KMS-11 (cell line): ENCODE measurements at regions not wholly inside any gene's neighbourhood (a gene's known extent, or its start where the extent isn't known, plus 50 kb on each side); places are given as distances from the start of the nearest gene placed in this dataset.

Experiments used
- H2AFZ ChIP-seq: fragments of 200-600 bp; sonication (generic); 2 replicates; pipeline ENCODE4 v1.6.1; 2016; ENCODE audit warnings: antibody characterized with exemption, mixed run types, low read depth
- H3K27ac ChIP-seq: fragments of 200-600 bp; sonication (generic); 2 replicates; pipeline ENCODE4 v1.6.1; 2016; ENCODE audit warnings: mild to moderate bottlenecking, mixed run types
- H3K27me3 ChIP-seq: fragments of 200-600 bp; sonication (generic); 2 replicates; pipeline ENCODE4 v1.6.1; 2017; ENCODE audit warnings: mild to moderate bottlenecking, low read depth, mixed run types, moderate library complexity; ENCODE audit not compliant: insufficient read depth
- H3K36me3 ChIP-seq: fragments of 200-600 bp; sonication (generic); 2 replicates; pipeline ENCODE4 v1.6.1; 2017; ENCODE audit warnings: mild to moderate bottlenecking, mixed run types; ENCODE audit not compliant: insufficient read depth
- H3K4me1 ChIP-seq: fragments of 200-600 bp; sonication (generic); 2 replicates; pipeline ENCODE4 v1.6.1; 2016; ENCODE audit warnings: mild to moderate bottlenecking, low read depth, mixed run types; ENCODE audit not compliant: poor library complexity, severe bottlenecking
- H3K4me2 ChIP-seq: fragments of 200-600 bp; sonication (generic); 2 replicates; pipeline ENCODE4 v1.7.0; 2016; ENCODE audit warnings: mild to moderate bottlenecking, mixed run types
- H3K4me3 ChIP-seq: fragments of 200-600 bp; sonication (generic); IDR thresholded peaks from 2 replicates; pipeline ENCODE4 v1.6.1; 2017; ENCODE audit warnings: low read depth, low read length, mixed read lengths; ENCODE audit not compliant: insufficient read depth
- H3K79me2 ChIP-seq: fragments of 200-600 bp; sonication (generic); 2 replicates; pipeline ENCODE4 v1.6.1; 2016; ENCODE audit warnings: low read depth, mixed run types; ENCODE audit not compliant: insufficient read depth
- H3K9ac ChIP-seq: fragments of 200-600 bp; sonication (generic); 2 replicates; pipeline ENCODE4 v1.6.1; 2016; ENCODE audit warnings: mild to moderate bottlenecking, mixed run types
- H4K20me1 ChIP-seq: fragments of 200-600 bp; sonication (generic); 2 replicates; pipeline ENCODE4 v1.6.1; 2016; ENCODE audit warnings: mild to moderate bottlenecking, mixed run types; ENCODE audit not compliant: insufficient read depth
- TF ChIP-seq, protein P1 (sequence below): fragments of 200-600 bp; sonication (generic); conservative IDR thresholded peaks from 2 replicates; pipeline ENCODE4 v1.6.1; 2017; ENCODE audit warnings: low read depth, mild to moderate bottlenecking, antibody characterized with exemption, low read length, moderate library complexity, mixed read lengths

DNA sequence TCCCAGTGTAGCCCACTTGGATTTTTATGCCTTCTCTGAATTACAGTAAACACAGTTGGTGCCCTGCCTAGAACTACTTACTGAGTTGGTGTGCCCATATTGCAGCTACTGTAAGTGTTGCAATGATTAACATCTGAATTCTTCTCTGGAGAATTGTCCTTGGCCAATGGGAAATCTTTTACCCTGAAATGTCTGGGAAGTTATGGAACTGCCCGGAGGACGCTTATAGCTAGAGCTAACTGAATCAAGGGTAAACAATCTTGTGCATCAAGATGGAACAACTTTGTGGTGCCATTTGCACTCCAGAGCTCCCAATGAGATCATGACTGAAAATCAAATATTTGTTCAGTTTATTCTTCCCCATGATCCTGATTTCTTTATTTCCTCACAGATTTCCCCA is 246.7 kb upstream of the CBLB start:
- H3K27ac ChIP-seq: no peak overlapping the region
- H3K79me2 ChIP-seq: no peaks in the 10 kb centered on the region
- H3K4me3 ChIP-seq: no peak overlapping the region
- no peak overlapping the region for H2AFZ ChIP-seq
- H4K20me1 ChIP-seq: no peaks in the 10 kb centered on the region
- H3K4me1 ChIP-seq: no peaks in the 10 kb centered on the region
- H3K9ac ChIP-seq: no peak overlapping the region
- no peaks in the 10 kb centered on the region for H3K36me3 ChIP-seq
- H3K27me3 ChIP-seq: no peaks in the 10 kb centered on the region
- H3K4me2 ChIP-seq: no peak overlapping the region
- TF ChIP-seq, protein P1, sequence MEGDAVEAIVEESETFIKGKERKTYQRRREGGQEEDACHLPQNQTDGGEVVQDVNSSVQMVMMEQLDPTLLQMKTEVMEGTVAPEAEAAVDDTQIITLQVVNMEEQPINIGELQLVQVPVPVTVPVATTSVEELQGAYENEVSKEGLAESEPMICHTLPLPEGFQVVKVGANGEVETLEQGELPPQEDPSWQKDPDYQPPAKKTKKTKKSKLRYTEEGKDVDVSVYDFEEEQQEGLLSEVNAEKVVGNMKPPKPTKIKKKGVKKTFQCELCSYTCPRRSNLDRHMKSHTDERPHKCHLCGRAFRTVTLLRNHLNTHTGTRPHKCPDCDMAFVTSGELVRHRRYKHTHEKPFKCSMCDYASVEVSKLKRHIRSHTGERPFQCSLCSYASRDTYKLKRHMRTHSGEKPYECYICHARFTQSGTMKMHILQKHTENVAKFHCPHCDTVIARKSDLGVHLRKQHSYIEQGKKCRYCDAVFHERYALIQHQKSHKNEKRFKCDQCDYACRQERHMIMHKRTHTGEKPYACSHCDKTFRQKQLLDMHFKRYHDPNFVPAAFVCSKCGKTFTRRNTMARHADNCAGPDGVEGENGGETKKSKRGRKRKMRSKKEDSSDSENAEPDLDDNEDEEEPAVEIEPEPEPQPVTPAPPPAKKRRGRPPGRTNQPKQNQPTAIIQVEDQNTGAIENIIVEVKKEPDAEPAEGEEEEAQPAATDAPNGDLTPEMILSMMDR: no peak

DNA sequence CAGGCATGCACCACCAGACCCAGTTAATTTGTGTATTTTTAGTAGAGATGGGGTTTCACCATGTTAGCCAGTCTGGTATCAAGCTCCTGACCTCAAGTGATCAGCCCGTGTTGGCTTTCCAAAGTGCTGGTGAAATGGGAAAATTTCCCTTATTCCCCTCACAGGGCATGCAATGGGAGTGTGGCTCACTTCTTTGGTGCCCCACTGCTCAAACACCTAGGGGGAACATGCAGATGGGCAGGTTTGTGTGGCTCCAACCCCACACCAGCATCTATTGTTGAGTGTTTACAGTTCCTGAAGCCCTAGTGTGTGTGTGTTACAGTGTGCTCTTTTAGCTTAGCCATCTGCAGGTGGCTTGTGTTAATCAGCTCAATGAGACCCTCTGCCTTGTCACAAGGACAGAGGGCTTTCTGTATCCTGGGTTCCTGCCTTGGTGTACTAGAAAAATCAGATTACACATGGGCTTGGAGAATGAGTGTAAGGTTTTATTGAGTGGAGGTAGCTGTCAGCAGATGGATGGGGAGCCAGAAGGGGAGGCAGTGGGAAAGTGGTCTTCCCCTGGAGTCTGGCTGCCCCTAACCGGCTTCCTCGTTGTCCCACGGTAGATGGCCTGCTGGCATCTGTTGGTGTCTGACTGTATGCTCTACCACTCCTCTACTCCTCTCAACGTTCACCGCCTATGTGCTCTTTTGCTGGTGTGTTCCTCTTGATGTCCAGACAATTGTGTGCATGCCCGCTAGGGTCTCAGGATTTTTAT is 248.1 kb upstream of the CBLB start:
- H3K27ac ChIP-seq: no peak overlapping the region
- H3K4me1 ChIP-seq: no peaks in the 10 kb centered on the region
- no peaks in the 10 kb centered on the region for H3K27me3 ChIP-seq
- TF ChIP-seq, protein P1: no peak
- H2AFZ ChIP-seq: no peak overlapping the region
- H4K20me1 ChIP-seq: no peaks in the 10 kb centered on the region
- no peaks in the 10 kb centered on the region for H3K36me3 ChIP-seq
- H3K4me2 ChIP-seq: no peak overlapping the region
- H3K9ac ChIP-seq: no peak overlapping the region
- H3K79me2 ChIP-seq: no peaks in the 10 kb centered on the region
- H3K4me3 ChIP-seq: no peak overlapping the region

DNA sequence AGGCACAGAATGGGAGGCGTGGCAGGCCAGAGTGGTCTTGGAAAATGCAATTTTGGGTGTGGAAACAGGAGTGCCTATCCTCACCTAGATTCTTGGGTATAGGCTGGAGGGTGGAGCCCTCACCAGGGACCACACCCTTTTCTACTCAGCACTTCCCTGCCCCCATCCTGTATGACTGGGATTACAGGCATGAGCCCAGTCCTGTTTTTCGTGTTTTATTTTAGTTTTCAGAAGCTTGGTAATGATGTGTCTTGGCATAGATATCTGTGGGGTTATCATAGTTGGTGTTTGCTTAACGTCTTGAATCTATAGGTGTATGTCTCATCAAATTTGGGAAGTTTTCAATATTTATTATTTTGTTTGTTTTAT is 248.7 kb upstream of the CBLB start:
- H3K4me3 ChIP-seq: no peak overlapping the region
- TF ChIP-seq, protein P1: no peak

DNA sequence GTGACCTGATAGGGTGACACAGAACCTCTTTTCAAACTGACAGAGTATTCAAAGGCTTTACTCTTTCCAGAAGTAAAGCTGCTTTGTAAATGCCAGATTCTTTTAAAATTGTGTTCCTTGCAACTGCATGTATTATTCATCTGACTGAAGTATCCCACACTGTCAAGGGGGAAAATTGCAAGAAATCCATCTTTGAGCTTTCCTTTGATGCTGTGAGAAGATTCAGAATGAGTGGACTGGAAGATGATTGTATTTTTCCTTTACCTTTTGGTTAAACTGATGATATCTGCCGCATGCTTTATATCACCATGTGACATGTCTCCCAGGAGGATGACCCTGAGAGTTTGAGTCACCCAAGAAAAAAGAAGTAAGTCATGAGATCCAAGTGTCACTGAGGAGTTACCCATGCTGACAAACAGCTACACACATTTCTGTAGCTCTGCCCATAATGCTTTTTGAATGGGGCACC is 250.8 kb upstream of the CBLB start:
- no peak overlapping the region for H2AFZ ChIP-seq
- TF ChIP-seq, protein P1: no peak
- H3K27me3 ChIP-seq: no peaks in the 10 kb centered on the region
- H3K27ac ChIP-seq: no peak overlapping the region
- H3K4me3 ChIP-seq: no peak overlapping the region
- H3K4me1 ChIP-seq: no peaks in the 10 kb centered on the region
- no peaks in the 10 kb centered on the region for H3K79me2 ChIP-seq
- H3K9ac ChIP-seq: no peak overlapping the region
- H4K20me1 ChIP-seq: no peaks in the 10 kb centered on the region
- no peaks in the 10 kb centered on the region for H3K36me3 ChIP-seq
- H3K4me2 ChIP-seq: no peak overlapping the region

More for the DNA sequence above, 248.7 kb upstream of the CBLB start:
- Histone ChIP-seq H3K4me1 (no peaks in the 10 kb centered on the region), H3K36me3 (no peaks in the 10 kb centered on the region), H3K4me2 (no peak overlapping the region), H3K27me3 (no peaks in the 10 kb centered on the region), H3K79me2 (no peaks in the 10 kb centered on the region), H3K9ac (no peak overlapping the region), H2AFZ (no peak overlapping the region), H4K20me1 (no peaks in the 10 kb centered on the region), H3K27ac (no peak overlapping the region)
